Body of pancreas (tissue), 4 donors: ENCODE measurements at regions not wholly inside any gene's neighbourhood (a gene's known extent, or its start where the extent isn't known, plus 50 kb on each side); places are given as distances from the start of the nearest gene placed in this dataset.

ENCODE experiments used
- POLR2A ChIP-seq, 3 donors: fragments of 450-650 bp; IDR thresholded peaks; one replicate each; pipeline ENCODE4 v1.6.1; 2016; ENCODE audit warnings: antibody characterized with exemption in 3 of 3, mild to moderate bottlenecking in 2 of 3
- TF ChIP-seq, protein P1 (sequence below), 7 experiments: fragments of 450-650 bp in 4 of 7; fragments of 200-600 bp in 3 of 7; sonication (generic) in 3 of 7; IDR thresholded peaks; one replicate each; pipeline ENCODE4 v1.5.1; 2016 to 2019; ENCODE audit warnings: antibody characterized with exemption in 7 of 7

DNA sequence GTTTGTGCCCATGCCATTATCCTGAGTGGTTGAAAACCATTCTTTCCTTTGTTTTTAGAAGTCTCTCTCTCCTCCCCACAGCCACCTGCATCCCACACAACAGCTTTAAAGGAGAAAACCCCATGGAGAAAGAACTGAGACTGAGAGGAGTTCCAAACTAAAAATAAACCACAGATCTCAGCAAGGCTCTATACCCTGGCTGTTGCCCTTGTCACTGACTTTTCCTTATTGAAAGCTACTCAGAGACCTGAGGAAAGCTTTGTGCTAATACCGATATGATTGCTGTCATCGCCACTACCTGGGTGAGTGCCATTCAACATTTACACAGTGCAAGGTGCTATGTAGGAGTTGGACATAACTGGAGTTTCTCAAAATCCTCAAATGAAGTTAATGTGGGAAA, 55.5 kb upstream of the RASGRP1 start:
- TF ChIP-seq, protein P1, sequence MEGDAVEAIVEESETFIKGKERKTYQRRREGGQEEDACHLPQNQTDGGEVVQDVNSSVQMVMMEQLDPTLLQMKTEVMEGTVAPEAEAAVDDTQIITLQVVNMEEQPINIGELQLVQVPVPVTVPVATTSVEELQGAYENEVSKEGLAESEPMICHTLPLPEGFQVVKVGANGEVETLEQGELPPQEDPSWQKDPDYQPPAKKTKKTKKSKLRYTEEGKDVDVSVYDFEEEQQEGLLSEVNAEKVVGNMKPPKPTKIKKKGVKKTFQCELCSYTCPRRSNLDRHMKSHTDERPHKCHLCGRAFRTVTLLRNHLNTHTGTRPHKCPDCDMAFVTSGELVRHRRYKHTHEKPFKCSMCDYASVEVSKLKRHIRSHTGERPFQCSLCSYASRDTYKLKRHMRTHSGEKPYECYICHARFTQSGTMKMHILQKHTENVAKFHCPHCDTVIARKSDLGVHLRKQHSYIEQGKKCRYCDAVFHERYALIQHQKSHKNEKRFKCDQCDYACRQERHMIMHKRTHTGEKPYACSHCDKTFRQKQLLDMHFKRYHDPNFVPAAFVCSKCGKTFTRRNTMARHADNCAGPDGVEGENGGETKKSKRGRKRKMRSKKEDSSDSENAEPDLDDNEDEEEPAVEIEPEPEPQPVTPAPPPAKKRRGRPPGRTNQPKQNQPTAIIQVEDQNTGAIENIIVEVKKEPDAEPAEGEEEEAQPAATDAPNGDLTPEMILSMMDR (IDR thresholded peaks at IDR 0.05): no peak
- no peak for TF ChIP-seq POLR2A (IDR thresholded peaks at IDR 0.05)
